ENCODE measurements at regions not wholly inside any gene's neighbourhood (a gene's known extent, or its start where the extent isn't known, plus 50 kb on each side); places are given as distances from the start of the nearest gene placed in this dataset.

- no peaks in the 10 kb centered on the region for H3K36me3 ChIP-seq (ENCODE audit: control insufficient read depth in 2 of 2, insufficient read depth in 2 of 2, low read length in 2 of 2)
- H3K9me3 ChIP-seq (ENCODE audit: control insufficient read depth in 2 of 2, low read length in 2 of 2) = no peaks in the 10 kb centered on the region
- peaks cover 4% of the 10 kb centered on the region for H3K4me1 ChIP-seq (ENCODE audit: control insufficient read depth, insufficient read depth, low read length)
- H3K27me3 ChIP-seq (ENCODE audit: control insufficient read depth in 1 of 2, insufficient read depth in 2 of 2, low read length in 2 of 2) = no peaks in the 10 kb centered on the region
- H3K9ac ChIP-seq (ENCODE audit: low read length in 2 of 2) = no peak overlapping the region
- no peak overlapping the region for H3K4me3 ChIP-seq (ENCODE audit: low read length in 2 of 2)
- no peak overlapping the region for H3K27ac ChIP-seq (ENCODE audit: low read length)
These were observed 53.5 kb downstream of the ZNF608 start for GRCh38 chr5:124692950-124693349.

GRCh38 chr5:124692324-124692723 is 54.1 kb downstream of the ZNF608 start:
- H3K4me3 ChIP-seq (ENCODE audit: low read length in 2 of 2) = no peak overlapping the region
- no peak overlapping the region for H3K27ac ChIP-seq (ENCODE audit: low read length)
- H3K36me3 ChIP-seq (ENCODE audit: control insufficient read depth in 2 of 2, insufficient read depth in 2 of 2, low read length in 2 of 2) = no peaks in the 10 kb centered on the region
- H3K9me3 ChIP-seq (ENCODE audit: control insufficient read depth in 2 of 2, low read length in 2 of 2) = no peaks in the 10 kb centered on the region
- no peak overlapping the region for H3K9ac ChIP-seq (ENCODE audit: low read length in 2 of 2)
- no peaks in the 10 kb centered on the region for H3K27me3 ChIP-seq (ENCODE audit: control insufficient read depth in 1 of 2, insufficient read depth in 2 of 2, low read length in 2 of 2)
- H3K4me1 ChIP-seq (ENCODE audit: control insufficient read depth, insufficient read depth, low read length) = peaks cover 4% of the 10 kb centered on the region

GRCh38 chr5:124689653-124690052 is 56.8 kb downstream of the ZNF608 start:
- Histone ChIP-seq H3K9ac (ENCODE audit: low read length in 2 of 2) (no peak overlapping the region), H3K36me3 (ENCODE audit: control insufficient read depth in 2 of 2, insufficient read depth in 2 of 2, low read length in 2 of 2) (no peaks in the 10 kb centered on the region), H3K27ac (ENCODE audit: low read length) (no peak overlapping the region), H3K4me3 (ENCODE audit: low read length in 2 of 2) (no peak overlapping the region), H3K4me1 (ENCODE audit: control insufficient read depth, insufficient read depth, low read length) (peaks cover 3% of the 10 kb centered on the region), H3K9me3 (ENCODE audit: control insufficient read depth in 2 of 2, low read length in 2 of 2) (no peaks in the 10 kb centered on the region), H3K27me3 (ENCODE audit: control insufficient read depth in 1 of 2, insufficient read depth in 2 of 2, low read length in 2 of 2) (no peaks in the 10 kb centered on the region)

GRCh38 chr5:124686239-124687004 is 60.0 kb downstream of the ZNF608 start:
- Histone ChIP-seq H3K9ac (ENCODE audit: low read length in 2 of 2) (no peak overlapping the region), H3K27ac (ENCODE audit: low read length) (no peak overlapping the region), H3K4me1 (ENCODE audit: control insufficient read depth, insufficient read depth, low read length) (peaks cover 3% of the 10 kb centered on the region), H3K27me3 (ENCODE audit: control insufficient read depth in 1 of 2, insufficient read depth in 2 of 2, low read length in 2 of 2) (no peaks in the 10 kb centered on the region), H3K36me3 (ENCODE audit: control insufficient read depth in 2 of 2, insufficient read depth in 2 of 2, low read length in 2 of 2) (no peaks in the 10 kb centered on the region), H3K9me3 (ENCODE audit: control insufficient read depth in 2 of 2, low read length in 2 of 2) (no peaks in the 10 kb centered on the region), H3K4me3 (ENCODE audit: low read length in 2 of 2) (no peak overlapping the region)

GRCh38 chr5:124685404-124685930 is 61.0 kb downstream of the ZNF608 start:
- Histone ChIP-seq H3K36me3 (ENCODE audit: control insufficient read depth in 2 of 2, insufficient read depth in 2 of 2, low read length in 2 of 2) (no peaks in the 10 kb centered on the region), H3K9me3 (ENCODE audit: control insufficient read depth in 2 of 2, low read length in 2 of 2) (no peaks in the 10 kb centered on the region), H3K27ac (ENCODE audit: low read length) (no peak overlapping the region), H3K4me3 (ENCODE audit: low read length in 2 of 2) (no peak overlapping the region), H3K4me1 (ENCODE audit: control insufficient read depth, insufficient read depth, low read length) (peaks cover 3% of the 10 kb centered on the region), H3K9ac (ENCODE audit: low read length in 2 of 2) (no peak overlapping the region), H3K27me3 (ENCODE audit: control insufficient read depth in 1 of 2, insufficient read depth in 2 of 2, low read length in 2 of 2) (no peaks in the 10 kb centered on the region)

GRCh38 chr5:124683917-124684555 is 62.4 kb downstream of the ZNF608 start:
- no peak overlapping the region for H3K4me3 ChIP-seq (ENCODE audit: low read length in 2 of 2)
- no peak overlapping the region for H3K27ac ChIP-seq (ENCODE audit: low read length)
- no peaks in the 10 kb centered on the region for H3K9me3 ChIP-seq (ENCODE audit: control insufficient read depth in 2 of 2, low read length in 2 of 2)
- no peaks in the 10 kb centered on the region for H3K27me3 ChIP-seq (ENCODE audit: control insufficient read depth in 1 of 2, insufficient read depth in 2 of 2, low read length in 2 of 2)
- no peaks in the 10 kb centered on the region for H3K36me3 ChIP-seq (ENCODE audit: control insufficient read depth in 2 of 2, insufficient read depth in 2 of 2, low read length in 2 of 2)
- peaks cover 4% of the 10 kb centered on the region for H3K4me1 ChIP-seq (ENCODE audit: control insufficient read depth, insufficient read depth, low read length)
- H3K9ac ChIP-seq (ENCODE audit: low read length in 2 of 2) = no peak overlapping the region

GRCh38 chr5:124679578-124680199 is 66.8 kb downstream of the ZNF608 start:
- H3K27me3 ChIP-seq (ENCODE audit: control insufficient read depth in 1 of 2, insufficient read depth in 2 of 2, low read length in 2 of 2) = no peaks in the 10 kb centered on the region
- no peaks in the 10 kb centered on the region for H3K36me3 ChIP-seq (ENCODE audit: control insufficient read depth in 2 of 2, insufficient read depth in 2 of 2, low read length in 2 of 2)
- H3K4me3 ChIP-seq (ENCODE audit: low read length in 2 of 2) = no peak overlapping the region
- peak overlapping the region; percentile 60 for H3K27ac ChIP-seq (ENCODE audit: low read length)
- no peak overlapping the region for H3K9ac ChIP-seq (ENCODE audit: low read length in 2 of 2)
- no peaks in the 10 kb centered on the region for H3K9me3 ChIP-seq (ENCODE audit: control insufficient read depth in 2 of 2, low read length in 2 of 2)
- peaks cover 27% of the 10 kb centered on the region for H3K4me1 ChIP-seq (ENCODE audit: control insufficient read depth, insufficient read depth, low read length)

GRCh38 chr5:124678922-124679519 is 67.4 kb downstream of the ZNF608 start:
- Histone ChIP-seq H3K4me3 (ENCODE audit: low read length in 2 of 2) (peak overlapping the region in 1 of 2 donors; percentile 8), H3K4me1 (ENCODE audit: control insufficient read depth, insufficient read depth, low read length) (peaks cover 27% of the 10 kb centered on the region), H3K9ac (ENCODE audit: low read length in 2 of 2) (no peak overlapping the region), H3K27me3 (ENCODE audit: control insufficient read depth in 1 of 2, insufficient read depth in 2 of 2, low read length in 2 of 2) (no peaks in the 10 kb centered on the region), H3K36me3 (ENCODE audit: control insufficient read depth in 2 of 2, insufficient read depth in 2 of 2, low read length in 2 of 2) (no peaks in the 10 kb centered on the region), H3K9me3 (ENCODE audit: control insufficient read depth in 2 of 2, low read length in 2 of 2) (no peaks in the 10 kb centered on the region), H3K27ac (ENCODE audit: low read length) (peak overlapping the region; percentile 60)

GRCh38 chr5:124678468-124678867 is 68.0 kb downstream of the ZNF608 start:
- Histone ChIP-seq H3K27me3 (ENCODE audit: control insufficient read depth in 1 of 2, insufficient read depth in 2 of 2, low read length in 2 of 2) (no peaks in the 10 kb centered on the region), H3K4me1 (ENCODE audit: control insufficient read depth, insufficient read depth, low read length) (peaks cover 27% of the 10 kb centered on the region), H3K9ac (ENCODE audit: low read length in 2 of 2) (peak overlapping the region in 1 of 2 donors; percentile 13), H3K4me3 (ENCODE audit: low read length in 2 of 2) (peak overlapping the region in 1 of 2 donors; percentile 8), H3K27ac (ENCODE audit: low read length) (peak overlapping the region; percentile 60), H3K36me3 (ENCODE audit: control insufficient read depth in 2 of 2, insufficient read depth in 2 of 2, low read length in 2 of 2) (no peaks in the 10 kb centered on the region), H3K9me3 (ENCODE audit: control insufficient read depth in 2 of 2, low read length in 2 of 2) (no peaks in the 10 kb centered on the region)

Data from stomach smooth muscle (tissue), 2 donors.